ENCODE measurements at regions not wholly inside any gene's neighbourhood (a gene's known extent, or its start where the extent isn't known, plus 50 kb on each side); places are given as distances from the start of the nearest gene placed in this dataset.

DNA sequence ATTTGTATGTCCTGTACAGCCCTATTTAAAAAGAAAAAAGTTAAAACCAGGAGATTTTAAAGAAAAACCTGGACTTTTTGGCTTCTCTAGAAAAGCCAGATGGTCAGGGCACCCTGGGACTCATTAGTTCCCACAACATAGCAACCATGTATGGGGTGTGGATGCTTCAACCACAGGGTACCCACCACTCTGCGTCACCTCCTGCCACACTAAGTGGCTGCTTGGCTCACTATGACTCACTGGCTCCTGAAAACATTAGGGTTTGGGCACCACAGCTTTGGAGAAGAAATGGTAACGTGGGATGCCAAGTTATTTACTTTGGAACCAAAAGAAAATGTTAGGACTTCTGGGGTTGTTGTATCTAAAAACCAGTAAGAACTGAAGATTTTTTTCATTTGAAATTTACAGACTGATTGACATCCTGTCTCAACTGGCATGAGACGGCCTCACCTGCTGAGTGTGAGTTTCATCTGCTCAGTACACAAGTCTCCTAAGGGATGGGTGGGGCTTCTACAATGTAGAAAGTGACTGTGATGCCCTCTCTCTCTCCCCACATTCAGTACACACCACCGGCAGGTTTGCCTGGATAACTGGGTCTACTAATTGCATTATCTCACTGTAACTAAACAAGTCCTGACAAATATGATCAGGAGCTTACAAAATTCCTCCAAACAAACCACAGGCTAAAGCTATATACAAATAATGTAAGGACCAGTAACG is 103.9 kb downstream of the ESM1 start:
- Histone ChIP-seq H3K4me1 (ENCODE audit: insufficient read depth) (peaks cover 24% of the 10 kb centered on the region), H3K79me2 (replicated peaks; ENCODE audit: insufficient read depth) (no peaks in the 10 kb centered on the region), H3K9me2 (ENCODE audit: insufficient read depth) (peaks cover 3% of the 10 kb centered on the region; the same call in 1 of the 2 replicates), H3F3A (replicated peaks; ENCODE audit: low read depth) (no peaks in the 10 kb centered on the region), H3K4me2 (no peak overlapping the region), H3K27me3 (ENCODE audit: insufficient read depth) (peaks cover 37% of the 10 kb centered on the region), H3K27ac (ENCODE audit: low read depth) (no peak overlapping the region), H3K4me3 (no peak overlapping the region), H2AFZ (no peak overlapping the region), H4K20me1 (replicated peaks; ENCODE audit: insufficient read depth) (no peaks in the 10 kb centered on the region), H3K36me3 (ENCODE audit: insufficient read depth) (peaks cover 7% of the 10 kb centered on the region; the same call in 1 of the 2 replicates)
- peaks cover 20% of the 10 kb centered on the region for H3K36me3 Mint-ChIP-seq (ENCODE audit: low read depth)
- ATAC-seq (no peak), DNase-seq (ENCODE audit: low spot score) (no peak)
- H3K4me1 Mint-ChIP-seq, result peaks cover 37% of the 10 kb centered on the region
- H3K4me3 Mint-ChIP-seq, result no peak overlapping the region
- H3K9me3 Mint-ChIP-seq, result peaks cover 27% of the 10 kb centered on the region
- TF ChIP-seq EZH2phosphoT487 (IDR thresholded peaks at IDR 0.05; ENCODE audit: unreplicated experiment) (no peak), STAT1 (IDR thresholded peaks at IDR 0.05; ENCODE audit: unreplicated experiment) (no peak), ZNF114 (CRISPR knock-in tag; IDR thresholded peaks at IDR 0.05) (no peak), EZH2 (IDR thresholded peaks at IDR 0.05; ENCODE audit: low read depth, unreplicated experiment) (no peak)
- TF ChIP-seq, protein P1, sequence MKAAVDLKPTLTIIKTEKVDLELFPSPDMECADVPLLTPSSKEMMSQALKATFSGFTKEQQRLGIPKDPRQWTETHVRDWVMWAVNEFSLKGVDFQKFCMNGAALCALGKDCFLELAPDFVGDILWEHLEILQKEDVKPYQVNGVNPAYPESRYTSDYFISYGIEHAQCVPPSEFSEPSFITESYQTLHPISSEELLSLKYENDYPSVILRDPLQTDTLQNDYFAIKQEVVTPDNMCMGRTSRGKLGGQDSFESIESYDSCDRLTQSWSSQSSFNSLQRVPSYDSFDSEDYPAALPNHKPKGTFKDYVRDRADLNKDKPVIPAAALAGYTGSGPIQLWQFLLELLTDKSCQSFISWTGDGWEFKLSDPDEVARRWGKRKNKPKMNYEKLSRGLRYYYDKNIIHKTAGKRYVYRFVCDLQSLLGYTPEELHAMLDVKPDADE (IDR thresholded peaks at IDR 0.05), result no peak
- TF ChIP-seq, protein P2, sequence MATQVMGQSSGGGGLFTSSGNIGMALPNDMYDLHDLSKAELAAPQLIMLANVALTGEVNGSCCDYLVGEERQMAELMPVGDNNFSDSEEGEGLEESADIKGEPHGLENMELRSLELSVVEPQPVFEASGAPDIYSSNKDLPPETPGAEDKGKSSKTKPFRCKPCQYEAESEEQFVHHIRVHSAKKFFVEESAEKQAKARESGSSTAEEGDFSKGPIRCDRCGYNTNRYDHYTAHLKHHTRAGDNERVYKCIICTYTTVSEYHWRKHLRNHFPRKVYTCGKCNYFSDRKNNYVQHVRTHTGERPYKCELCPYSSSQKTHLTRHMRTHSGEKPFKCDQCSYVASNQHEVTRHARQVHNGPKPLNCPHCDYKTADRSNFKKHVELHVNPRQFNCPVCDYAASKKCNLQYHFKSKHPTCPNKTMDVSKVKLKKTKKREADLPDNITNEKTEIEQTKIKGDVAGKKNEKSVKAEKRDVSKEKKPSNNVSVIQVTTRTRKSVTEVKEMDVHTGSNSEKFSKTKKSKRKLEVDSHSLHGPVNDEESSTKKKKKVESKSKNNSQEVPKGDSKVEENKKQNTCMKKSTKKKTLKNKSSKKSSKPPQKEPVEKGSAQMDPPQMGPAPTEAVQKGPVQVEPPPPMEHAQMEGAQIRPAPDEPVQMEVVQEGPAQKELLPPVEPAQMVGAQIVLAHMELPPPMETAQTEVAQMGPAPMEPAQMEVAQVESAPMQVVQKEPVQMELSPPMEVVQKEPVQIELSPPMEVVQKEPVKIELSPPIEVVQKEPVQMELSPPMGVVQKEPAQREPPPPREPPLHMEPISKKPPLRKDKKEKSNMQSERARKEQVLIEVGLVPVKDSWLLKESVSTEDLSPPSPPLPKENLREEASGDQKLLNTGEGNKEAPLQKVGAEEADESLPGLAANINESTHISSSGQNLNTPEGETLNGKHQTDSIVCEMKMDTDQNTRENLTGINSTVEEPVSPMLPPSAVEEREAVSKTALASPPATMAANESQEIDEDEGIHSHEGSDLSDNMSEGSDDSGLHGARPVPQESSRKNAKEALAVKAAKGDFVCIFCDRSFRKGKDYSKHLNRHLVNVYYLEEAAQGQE (IDR thresholded peaks at IDR 0.05; ENCODE audit: unreplicated experiment), result no peak
- TF ChIP-seq, protein P3, sequence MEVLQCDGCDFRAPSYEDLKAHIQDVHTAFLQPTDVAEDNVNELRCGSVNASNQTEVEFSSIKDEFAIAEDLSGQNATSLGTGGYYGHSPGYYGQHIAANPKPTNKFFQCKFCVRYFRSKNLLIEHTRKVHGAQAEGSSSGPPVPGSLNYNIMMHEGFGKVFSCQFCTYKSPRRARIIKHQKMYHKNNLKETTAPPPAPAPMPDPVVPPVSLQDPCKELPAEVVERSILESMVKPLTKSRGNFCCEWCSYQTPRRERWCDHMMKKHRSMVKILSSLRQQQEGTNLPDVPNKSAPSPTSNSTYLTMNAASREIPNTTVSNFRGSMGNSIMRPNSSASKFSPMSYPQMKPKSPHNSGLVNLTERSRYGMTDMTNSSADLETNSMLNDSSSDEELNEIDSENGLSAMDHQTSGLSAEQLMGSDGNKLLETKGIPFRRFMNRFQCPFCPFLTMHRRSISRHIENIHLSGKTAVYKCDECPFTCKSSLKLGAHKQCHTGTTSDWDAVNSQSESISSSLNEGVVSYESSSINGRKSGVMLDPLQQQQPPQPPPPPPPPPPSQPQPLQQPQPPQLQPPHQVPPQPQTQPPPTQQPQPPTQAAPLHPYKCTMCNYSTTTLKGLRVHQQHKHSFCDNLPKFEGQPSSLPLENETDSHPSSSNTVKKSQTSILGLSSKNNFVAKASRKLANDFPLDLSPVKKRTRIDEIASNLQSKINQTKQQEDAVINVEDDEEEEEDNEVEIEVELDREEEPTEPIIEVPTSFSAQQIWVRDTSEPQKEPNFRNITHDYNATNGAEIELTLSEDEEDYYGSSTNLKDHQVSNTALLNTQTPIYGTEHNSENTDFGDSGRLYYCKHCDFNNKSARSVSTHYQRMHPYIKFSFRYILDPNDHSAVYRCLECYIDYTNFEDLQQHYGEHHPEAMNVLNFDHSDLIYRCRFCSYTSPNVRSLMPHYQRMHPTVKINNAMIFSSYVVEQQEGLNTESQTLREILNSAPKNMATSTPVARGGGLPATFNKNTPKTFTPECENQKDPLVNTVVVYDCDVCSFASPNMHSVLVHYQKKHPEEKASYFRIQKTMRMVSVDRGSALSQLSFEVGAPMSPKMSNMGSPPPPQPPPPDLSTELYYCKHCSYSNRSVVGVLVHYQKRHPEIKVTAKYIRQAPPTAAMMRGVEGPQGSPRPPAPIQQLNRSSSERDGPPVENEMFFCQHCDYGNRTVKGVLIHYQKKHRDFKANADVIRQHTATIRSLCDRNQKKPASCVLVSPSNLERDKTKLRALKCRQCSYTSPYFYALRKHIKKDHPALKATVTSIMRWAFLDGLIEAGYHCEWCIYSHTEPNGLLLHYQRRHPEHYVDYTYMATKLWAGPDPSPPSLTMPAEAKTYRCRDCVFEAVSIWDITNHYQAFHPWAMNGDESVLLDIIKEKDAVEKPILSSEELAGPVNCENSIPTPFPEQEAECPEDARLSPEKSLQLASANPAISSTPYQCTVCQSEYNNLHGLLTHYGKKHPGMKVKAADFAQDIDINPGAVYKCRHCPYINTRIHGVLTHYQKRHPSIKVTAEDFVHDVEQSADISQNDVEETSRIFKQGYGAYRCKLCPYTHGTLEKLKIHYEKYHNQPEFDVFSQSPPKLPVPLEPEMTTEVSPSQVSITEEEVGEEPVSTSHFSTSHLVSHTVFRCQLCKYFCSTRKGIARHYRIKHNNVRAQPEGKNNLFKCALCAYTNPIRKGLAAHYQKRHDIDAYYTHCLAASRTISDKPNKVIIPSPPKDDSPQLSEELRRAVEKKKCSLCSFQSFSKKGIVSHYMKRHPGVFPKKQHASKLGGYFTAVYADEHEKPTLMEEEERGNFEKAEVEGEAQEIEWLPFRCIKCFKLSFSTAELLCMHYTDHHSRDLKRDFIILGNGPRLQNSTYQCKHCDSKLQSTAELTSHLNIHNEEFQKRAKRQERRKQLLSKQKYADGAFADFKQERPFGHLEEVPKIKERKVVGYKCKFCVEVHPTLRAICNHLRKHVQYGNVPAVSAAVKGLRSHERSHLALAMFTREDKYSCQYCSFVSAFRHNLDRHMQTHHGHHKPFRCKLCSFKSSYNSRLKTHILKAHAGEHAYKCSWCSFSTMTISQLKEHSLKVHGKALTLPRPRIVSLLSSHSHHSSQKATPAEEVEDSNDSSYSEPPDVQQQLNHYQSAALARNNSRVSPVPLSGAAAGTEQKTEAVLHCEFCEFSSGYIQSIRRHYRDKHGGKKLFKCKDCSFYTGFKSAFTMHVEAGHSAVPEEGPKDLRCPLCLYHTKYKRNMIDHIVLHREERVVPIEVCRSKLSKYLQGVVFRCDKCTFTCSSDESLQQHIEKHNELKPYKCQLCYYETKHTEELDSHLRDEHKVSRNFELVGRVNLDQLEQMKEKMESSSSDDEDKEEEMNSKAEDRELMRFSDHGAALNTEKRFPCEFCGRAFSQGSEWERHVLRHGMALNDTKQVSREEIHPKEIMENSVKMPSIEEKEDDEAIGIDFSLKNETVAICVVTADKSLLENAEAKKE (CRISPR knock-in tag; IDR thresholded peaks at IDR 0.05), result no peak
- peaks cover 21% of the 10 kb centered on the region for H3K27me3 Mint-ChIP-seq (ENCODE audit: insufficient read depth, low read depth, poor library complexity)
- H3K27ac Mint-ChIP-seq, result no peak overlapping the region

Data from GM23338 (cell line).